Fibroblast of peridontal ligament (primary cell): ENCODE measurements at regions not wholly inside any gene's neighbourhood (a gene's known extent, or its start where the extent isn't known, plus 50 kb on each side); places are given as distances from the start of the nearest gene placed in this dataset.

Experiments used
- DNase-seq: peaks from one replicate; pipeline ENCODE4 v3.0.0-alpha.2; 2010; ENCODE audit errors: extremely low read depth

- DNase-seq: no peak
Observed at GRCh38 chr9:129330711-129331492, 152.8 kb upstream of the IER5L start.

- peak; percentile 62 for DNase-seq
Observed at GRCh38 chr9:129328355-129329042, 150.4 kb upstream of the IER5L start.

- DNase-seq: no peak
Observed at GRCh38 chr9:129327552-129328328, 149.7 kb upstream of the IER5L start.

- no peak for DNase-seq
Observed at GRCh38 chr9:129326061-129327005, 148.3 kb upstream of the IER5L start.

- no peak for DNase-seq
Observed at GRCh38 chr9:129324808-129325502, 146.9 kb upstream of the IER5L start.

GRCh38 chr9:129323999-129324553, 146.0 kb upstream of the IER5L start:
- DNase-seq: no peak

GRCh38 chr9:129323376-129323998, 145.4 kb upstream of the IER5L start:
- DNase-seq: no peak

GRCh38 chr9:129322641-129323375, 144.7 kb upstream of the IER5L start:
- DNase-seq: no peak

GRCh38 chr9:129322022-129322621, 144.1 kb upstream of the IER5L start:
- DNase-seq: no peak

GRCh38 chr9:129321286-129322021, 143.4 kb upstream of the IER5L start:
- no peak for DNase-seq

- peak; percentile 91 for DNase-seq
Observed at GRCh38 chr9:129320575-129321285, 142.7 kb upstream of the IER5L start.

GRCh38 chr9:129319938-129320481, 141.9 kb upstream of the IER5L start:
- DNase-seq: no peak

GRCh38 chr9:129319076-129319937, 141.2 kb upstream of the IER5L start:
- DNase-seq: no peak

GRCh38 chr9:129318121-129319075, 140.3 kb upstream of the IER5L start:
- no peak for DNase-seq
